ENCODE measurements at regions not wholly inside any gene's neighbourhood (a gene's known extent, or its start where the extent isn't known, plus 50 kb on each side); places are given as distances from the start of the nearest gene placed in this dataset.

GRCh38 chr7:116142374-116142773, 68.0 kb upstream of the TES start:
- no peak for TF ChIP-seq CTCF (IDR thresholded peaks at IDR 0.05 in 8 of 11, conservative IDR thresholded peaks at IDR 0.05 in 3 of 11)
- no peak for TF ChIP-seq POLR2AphosphoS5 (IDR thresholded peaks at IDR 0.05)
